Neural cell (in vitro differentiated cells): ENCODE measurements at regions not wholly inside any gene's neighbourhood (a gene's known extent, or its start where the extent isn't known, plus 50 kb on each side); places are given as distances from the start of the nearest gene placed in this dataset.

Experiments
- H2AFZ ChIP-seq: fragments of 200-600, 300-800 bp; sonication (generic), shearing (Covaris generic); 2 replicates; pipeline ENCODE4 v1.6.0; 2014; ENCODE audit warnings: low read depth, mild to moderate bottlenecking, antibody characterized with exemption, low read length, moderate library complexity
- H3F3A ChIP-seq: fragments of 200-600 bp; shearing (Covaris generic); 2 replicates; pipeline ENCODE4 v1.6.1; 2016; ENCODE audit warnings: mild to moderate bottlenecking, moderate library complexity, mixed read lengths, antibody characterized with exemption, low read length; ENCODE audit not compliant: insufficient read depth, poor library complexity, severe bottlenecking
- H3K27ac ChIP-seq: fragments of 200-600, 300-800 bp; sonication (generic), shearing (Covaris generic); 2 replicates; pipeline ENCODE4 v1.5.1; 2014; ENCODE audit warnings: mild to moderate bottlenecking, low read length, moderate library complexity
- H3K27me3 ChIP-seq: fragments of 300-800, 200-600 bp; sonication (generic), shearing (Covaris generic); 2 replicates; pipeline ENCODE4 v1.6.0; 2014; ENCODE audit warnings: mild to moderate bottlenecking, low read depth, low read length, moderate library complexity; ENCODE audit not compliant: insufficient read depth
- H3K36me3 ChIP-seq: fragments of 300-800, 200-600 bp; sonication (generic), shearing (Covaris generic); 2 replicates; pipeline ENCODE4 v1.5.1; 2014; ENCODE audit warnings: mild to moderate bottlenecking, antibody characterized with exemption, low read length, moderate library complexity; ENCODE audit not compliant: insufficient read depth
- H3K4me2 ChIP-seq: fragments of 300-800, 200-600 bp; sonication (generic), shearing (Covaris generic); 2 replicates; pipeline ENCODE4 v1.6.0; 2014; ENCODE audit warnings: mild to moderate bottlenecking, low read length
- H3K4me3 ChIP-seq: fragments of 300-800, 200-600 bp; sonication (generic), shearing (Covaris generic); 2 replicates; pipeline ENCODE4 v1.5.1; 2014; ENCODE audit warnings: mild to moderate bottlenecking, low read length, moderate library complexity
- H3K79me2 ChIP-seq: fragments of 200-600 bp; shearing (Covaris generic); replicated peaks from 2 replicates; pipeline ENCODE4 v1.6.0; 2014; ENCODE audit warnings: mild to moderate bottlenecking, low read length, moderate library complexity; ENCODE audit not compliant: insufficient read depth
- H3K9ac ChIP-seq: fragments of 300-800, 200-600 bp; sonication (generic), shearing (Covaris generic); 2 replicates; pipeline ENCODE4 v1.6.1; 2016; ENCODE audit warnings: mild to moderate bottlenecking, low read length, mixed read lengths
- H3K9me2 ChIP-seq: fragments of 200-600 bp; shearing (Covaris generic); 2 replicates; pipeline ENCODE4 v1.6.1; 2016; ENCODE audit warnings: mild to moderate bottlenecking, low read length, mixed read lengths; ENCODE audit not compliant: insufficient read depth
- H3K9me3 ChIP-seq: fragments of 200-600, 300-800 bp; sonication (generic), shearing (Covaris generic); 2 replicates; pipeline ENCODE4 v1.6.1; 2016; ENCODE audit warnings: mild to moderate bottlenecking, mixed run types, low read length, moderate library complexity, mixed read lengths
- H4K20me1 ChIP-seq: fragments of 200-600 bp; shearing (Covaris generic); 2 replicates; pipeline ENCODE4 v1.6.1; 2016; ENCODE audit warnings: mild to moderate bottlenecking, mixed run types; ENCODE audit not compliant: insufficient read depth
- EP300 ChIP-seq: fragments of 450-650 bp; conservative IDR thresholded peaks from 2 replicates; pipeline ENCODE4 v1.6.1; 2014; ENCODE audit warnings: antibody characterized with exemption, mild to moderate bottlenecking, moderate library complexity; ENCODE audit not compliant: poor library complexity, severe bottlenecking
- EZH2 ChIP-seq: fragments of 200-600, 300-800 bp; shearing (Covaris generic), sonication (generic); IDR thresholded peaks from 2 replicates; pipeline ENCODE4 v1.6.1; 2014; ENCODE audit warnings: antibody characterized with exemption, low read length, borderline replicate concordance, mild to moderate bottlenecking; ENCODE audit not compliant: insufficient read depth, poor library complexity, severe bottlenecking
- MXI1 ChIP-seq: fragments of 450-650 bp; conservative IDR thresholded peaks from 2 replicates; pipeline ENCODE4 v1.6.1; 2014; ENCODE audit warnings: antibody characterized with exemption, mild to moderate bottlenecking; ENCODE audit not compliant: poor library complexity, severe bottlenecking
- POLR2AphosphoS5 ChIP-seq: IDR thresholded peaks from 2 replicates; pipeline ENCODE4 v1.6.1; 2012
- RAD21 ChIP-seq: fragments of 450-650 bp; conservative IDR thresholded peaks from 2 replicates; pipeline ENCODE4 v1.6.1; 2014; ENCODE audit warnings: antibody characterized with exemption, mild to moderate bottlenecking, moderate library complexity
- SMC3 ChIP-seq: fragments of 450-650 bp; conservative IDR thresholded peaks from 2 replicates; pipeline ENCODE4 v1.6.1; 2014; ENCODE audit warnings: antibody characterized with exemption, mild to moderate bottlenecking, moderate library complexity; ENCODE audit not compliant: poor library complexity
- TAF1 ChIP-seq: IDR thresholded peaks from 2 replicates; pipeline ENCODE4 v1.6.1; 2012; ENCODE audit warnings: low read depth
- TF ChIP-seq, protein P1 (sequence below): fragments of 450-650 bp; IDR thresholded peaks from 2 replicates; pipeline ENCODE4 v1.5.1; 2014; ENCODE audit warnings: antibody characterized with exemption, mild to moderate bottlenecking, moderate library complexity; ENCODE audit not compliant: poor library complexity, severe bottlenecking
- TF ChIP-seq, protein P2 (sequence below): IDR thresholded peaks from 2 replicates; pipeline ENCODE4 v1.6.1; 2012; ENCODE audit warnings: borderline replicate concordance

DNA sequence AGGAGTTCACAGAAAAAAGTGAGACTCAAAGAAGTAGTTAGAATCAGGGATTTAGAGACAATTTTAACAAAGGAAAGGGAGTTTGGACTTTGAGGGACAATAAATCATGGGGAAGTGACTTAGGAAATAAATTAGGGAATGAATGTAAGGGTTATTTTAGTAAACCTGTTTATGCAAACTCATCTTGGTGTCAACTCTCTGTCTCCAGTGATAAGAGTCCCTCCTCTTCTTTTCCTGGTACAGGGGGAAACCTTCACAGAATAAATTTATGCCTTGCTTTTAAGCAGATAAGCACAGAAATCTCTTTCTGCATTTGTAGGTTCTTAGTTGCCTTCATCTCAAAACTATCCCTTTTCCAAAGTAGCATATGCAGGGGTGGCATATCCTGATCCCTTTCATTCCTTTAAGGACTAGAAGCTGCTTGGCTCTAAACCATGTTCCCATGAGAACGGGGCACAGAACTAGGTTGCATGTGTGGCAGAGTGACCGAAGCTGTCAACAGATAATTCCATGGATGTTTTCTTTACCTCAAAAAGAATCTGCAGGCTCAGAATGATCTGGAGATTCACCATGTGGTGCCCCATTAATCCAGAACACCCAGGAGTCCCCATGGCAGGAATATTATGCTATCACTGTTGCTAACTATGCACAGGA lies 155.4 kb downstream of the ZNF648 start:
- Histone ChIP-seq H3K4me2 (no peak overlapping the region), H3K9ac (no peak overlapping the region), H3K9me3 (no peaks in the 10 kb centered on the region), H4K20me1 (no peaks in the 10 kb centered on the region), H3K27ac (no peak overlapping the region), H3F3A (no peaks in the 10 kb centered on the region), H2AFZ (no peak overlapping the region), H3K79me2 (no peaks in the 10 kb centered on the region), H3K9me2 (no peaks in the 10 kb centered on the region), H3K36me3 (no peaks in the 10 kb centered on the region), H3K4me3 (no peak overlapping the region), H3K27me3 (no peaks in the 10 kb centered on the region)
- TF ChIP-seq EZH2, result no peak
- TF ChIP-seq, protein P1, sequence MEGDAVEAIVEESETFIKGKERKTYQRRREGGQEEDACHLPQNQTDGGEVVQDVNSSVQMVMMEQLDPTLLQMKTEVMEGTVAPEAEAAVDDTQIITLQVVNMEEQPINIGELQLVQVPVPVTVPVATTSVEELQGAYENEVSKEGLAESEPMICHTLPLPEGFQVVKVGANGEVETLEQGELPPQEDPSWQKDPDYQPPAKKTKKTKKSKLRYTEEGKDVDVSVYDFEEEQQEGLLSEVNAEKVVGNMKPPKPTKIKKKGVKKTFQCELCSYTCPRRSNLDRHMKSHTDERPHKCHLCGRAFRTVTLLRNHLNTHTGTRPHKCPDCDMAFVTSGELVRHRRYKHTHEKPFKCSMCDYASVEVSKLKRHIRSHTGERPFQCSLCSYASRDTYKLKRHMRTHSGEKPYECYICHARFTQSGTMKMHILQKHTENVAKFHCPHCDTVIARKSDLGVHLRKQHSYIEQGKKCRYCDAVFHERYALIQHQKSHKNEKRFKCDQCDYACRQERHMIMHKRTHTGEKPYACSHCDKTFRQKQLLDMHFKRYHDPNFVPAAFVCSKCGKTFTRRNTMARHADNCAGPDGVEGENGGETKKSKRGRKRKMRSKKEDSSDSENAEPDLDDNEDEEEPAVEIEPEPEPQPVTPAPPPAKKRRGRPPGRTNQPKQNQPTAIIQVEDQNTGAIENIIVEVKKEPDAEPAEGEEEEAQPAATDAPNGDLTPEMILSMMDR, result no peak
- TF ChIP-seq, protein P2, sequence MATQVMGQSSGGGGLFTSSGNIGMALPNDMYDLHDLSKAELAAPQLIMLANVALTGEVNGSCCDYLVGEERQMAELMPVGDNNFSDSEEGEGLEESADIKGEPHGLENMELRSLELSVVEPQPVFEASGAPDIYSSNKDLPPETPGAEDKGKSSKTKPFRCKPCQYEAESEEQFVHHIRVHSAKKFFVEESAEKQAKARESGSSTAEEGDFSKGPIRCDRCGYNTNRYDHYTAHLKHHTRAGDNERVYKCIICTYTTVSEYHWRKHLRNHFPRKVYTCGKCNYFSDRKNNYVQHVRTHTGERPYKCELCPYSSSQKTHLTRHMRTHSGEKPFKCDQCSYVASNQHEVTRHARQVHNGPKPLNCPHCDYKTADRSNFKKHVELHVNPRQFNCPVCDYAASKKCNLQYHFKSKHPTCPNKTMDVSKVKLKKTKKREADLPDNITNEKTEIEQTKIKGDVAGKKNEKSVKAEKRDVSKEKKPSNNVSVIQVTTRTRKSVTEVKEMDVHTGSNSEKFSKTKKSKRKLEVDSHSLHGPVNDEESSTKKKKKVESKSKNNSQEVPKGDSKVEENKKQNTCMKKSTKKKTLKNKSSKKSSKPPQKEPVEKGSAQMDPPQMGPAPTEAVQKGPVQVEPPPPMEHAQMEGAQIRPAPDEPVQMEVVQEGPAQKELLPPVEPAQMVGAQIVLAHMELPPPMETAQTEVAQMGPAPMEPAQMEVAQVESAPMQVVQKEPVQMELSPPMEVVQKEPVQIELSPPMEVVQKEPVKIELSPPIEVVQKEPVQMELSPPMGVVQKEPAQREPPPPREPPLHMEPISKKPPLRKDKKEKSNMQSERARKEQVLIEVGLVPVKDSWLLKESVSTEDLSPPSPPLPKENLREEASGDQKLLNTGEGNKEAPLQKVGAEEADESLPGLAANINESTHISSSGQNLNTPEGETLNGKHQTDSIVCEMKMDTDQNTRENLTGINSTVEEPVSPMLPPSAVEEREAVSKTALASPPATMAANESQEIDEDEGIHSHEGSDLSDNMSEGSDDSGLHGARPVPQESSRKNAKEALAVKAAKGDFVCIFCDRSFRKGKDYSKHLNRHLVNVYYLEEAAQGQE, result no peak
- TF ChIP-seq EP300, result no peak
- TF ChIP-seq MXI1, result no peak
- TF ChIP-seq RAD21, result no peak
- TF ChIP-seq POLR2AphosphoS5, result no peak
- TF ChIP-seq TAF1, result no peak
- no peak for TF ChIP-seq SMC3

- Histone ChIP-seq H4K20me1 (no peaks in the 10 kb centered on the region), H3K9me2 (no peaks in the 10 kb centered on the region), H3K36me3 (no peaks in the 10 kb centered on the region), H3K4me3 (no peak overlapping the region), H3K79me2 (no peaks in the 10 kb centered on the region), H3K9ac (no peak overlapping the region), H2AFZ (no peak overlapping the region), H3K9me3 (no peaks in the 10 kb centered on the region), H3K27ac (no peak overlapping the region), H3F3A (no peaks in the 10 kb centered on the region), H3K27me3 (no peaks in the 10 kb centered on the region), H3K4me2 (no peak overlapping the region)
- TF ChIP-seq, protein P2, result no peak
- TF ChIP-seq EZH2, result no peak
Measured at GRCh38 chr1:181898773-181899172, 162.7 kb downstream of the ZNF648 start.
